ENCODE measurements at regions not wholly inside any gene's neighbourhood (a gene's known extent, or its start where the extent isn't known, plus 50 kb on each side); places are given as distances from the start of the nearest gene placed in this dataset.

DNA sequence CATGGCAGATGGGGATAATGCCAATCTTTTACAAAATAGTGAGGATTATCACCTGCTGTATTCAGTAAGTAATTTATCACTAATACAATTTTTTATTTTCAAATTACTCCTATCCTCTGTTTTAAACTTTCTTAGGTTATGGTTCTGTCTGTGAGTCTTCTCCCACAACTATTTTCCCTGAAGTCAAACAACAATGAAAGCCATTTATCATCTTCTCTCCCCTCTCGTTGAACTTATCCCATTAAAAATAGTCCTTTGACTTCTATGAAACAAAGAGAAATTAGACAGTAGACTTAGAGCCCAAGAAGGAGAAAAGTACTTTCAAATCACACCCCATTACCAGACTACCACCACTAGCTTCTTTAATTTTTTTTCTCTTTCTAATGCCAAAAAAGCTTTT, 147.7 kb downstream of the SIM1 start:
- H3K9me3 Mint-ChIP-seq (ENCODE audit: insufficient read depth) = peaks cover 5% of the 10 kb centered on the region
- Histone ChIP-seq H3K9me3 (ENCODE audit: control extremely low read depth in 1 of 3, control insufficient read depth in 2 of 3, insufficient read depth in 1 of 3, low read length in 2 of 3) (no peaks in the 10 kb centered on the region), H2AFZ (ENCODE audit: insufficient read depth, low read depth, low read length, poor library complexity, severe bottlenecking) (no peak overlapping the region), H3K4me2 (replicated peaks; ENCODE audit: low read depth, low read length, poor library complexity, severe bottlenecking) (no peak overlapping the region), H3K27ac (ENCODE audit: low read length in 2 of 2) (no peak overlapping the region), H3K79me2 (ENCODE audit: control insufficient read depth, insufficient read depth, low read length) (no peaks in the 10 kb centered on the region), H3K27me3 (replicated peaks in 1 of 4; ENCODE audit: control extremely low read depth in 1 of 4, control insufficient read depth in 3 of 4, insufficient read depth in 4 of 4, low read length in 3 of 4) (no peaks in the 10 kb centered on the region), H3K4me1 (ENCODE audit: control insufficient read depth in 2 of 2, insufficient read depth in 2 of 2, low read length in 2 of 2) (no peaks in the 10 kb centered on the region), H3K4me3 (ENCODE audit: control extremely low read depth in 1 of 5, extremely low read depth in 1 of 5, insufficient read depth in 1 of 5, low read depth in 2 of 5, low read length in 4 of 5) (no peak overlapping the region), H3K36me3 (replicated peaks in 1 of 2; ENCODE audit: control extremely low read depth in 1 of 2, control insufficient read depth in 1 of 2, extremely low read depth in 1 of 2, insufficient read depth in 2 of 2, low read length in 1 of 2) (no peaks in the 10 kb centered on the region), H4K20me1 (ENCODE audit: control insufficient read depth, insufficient read depth, low read length, poor library complexity, severe bottlenecking) (no peaks in the 10 kb centered on the region), H3K9ac (ENCODE audit: low read length) (no peak overlapping the region)
- intact Hi-C loops (cut with micrococcal nuclease) = no loop called here
- no peak overlapping the region for H3K4me3 Mint-ChIP-seq
- ATAC-seq (ENCODE audit: low read depth) (no peak), DNase-seq (no peak)
- peaks cover 9% of the 10 kb centered on the region for H3K27me3 Mint-ChIP-seq
- no peak for TF ChIP-seq EZH2 (IDR thresholded peaks at IDR 0.05; ENCODE audit: borderline replicate concordance, insufficient read depth, low read depth, low read length, poor library complexity, severe bottlenecking)
- TF ChIP-seq, protein P1, sequence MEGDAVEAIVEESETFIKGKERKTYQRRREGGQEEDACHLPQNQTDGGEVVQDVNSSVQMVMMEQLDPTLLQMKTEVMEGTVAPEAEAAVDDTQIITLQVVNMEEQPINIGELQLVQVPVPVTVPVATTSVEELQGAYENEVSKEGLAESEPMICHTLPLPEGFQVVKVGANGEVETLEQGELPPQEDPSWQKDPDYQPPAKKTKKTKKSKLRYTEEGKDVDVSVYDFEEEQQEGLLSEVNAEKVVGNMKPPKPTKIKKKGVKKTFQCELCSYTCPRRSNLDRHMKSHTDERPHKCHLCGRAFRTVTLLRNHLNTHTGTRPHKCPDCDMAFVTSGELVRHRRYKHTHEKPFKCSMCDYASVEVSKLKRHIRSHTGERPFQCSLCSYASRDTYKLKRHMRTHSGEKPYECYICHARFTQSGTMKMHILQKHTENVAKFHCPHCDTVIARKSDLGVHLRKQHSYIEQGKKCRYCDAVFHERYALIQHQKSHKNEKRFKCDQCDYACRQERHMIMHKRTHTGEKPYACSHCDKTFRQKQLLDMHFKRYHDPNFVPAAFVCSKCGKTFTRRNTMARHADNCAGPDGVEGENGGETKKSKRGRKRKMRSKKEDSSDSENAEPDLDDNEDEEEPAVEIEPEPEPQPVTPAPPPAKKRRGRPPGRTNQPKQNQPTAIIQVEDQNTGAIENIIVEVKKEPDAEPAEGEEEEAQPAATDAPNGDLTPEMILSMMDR (IDR thresholded peaks at IDR 0.05) = no peak
- no CpG with 5 or more reads among the region's 1 CpG for WGBS (ENCODE audit: insufficient coverage)
- POLR2A ChIA-PET = no interaction called here
- H3K4me1 Mint-ChIP-seq = no peaks in the 10 kb centered on the region
- no peak overlapping the region for H3K27ac Mint-ChIP-seq
- CTCF ChIA-PET = no interaction called here

DNA sequence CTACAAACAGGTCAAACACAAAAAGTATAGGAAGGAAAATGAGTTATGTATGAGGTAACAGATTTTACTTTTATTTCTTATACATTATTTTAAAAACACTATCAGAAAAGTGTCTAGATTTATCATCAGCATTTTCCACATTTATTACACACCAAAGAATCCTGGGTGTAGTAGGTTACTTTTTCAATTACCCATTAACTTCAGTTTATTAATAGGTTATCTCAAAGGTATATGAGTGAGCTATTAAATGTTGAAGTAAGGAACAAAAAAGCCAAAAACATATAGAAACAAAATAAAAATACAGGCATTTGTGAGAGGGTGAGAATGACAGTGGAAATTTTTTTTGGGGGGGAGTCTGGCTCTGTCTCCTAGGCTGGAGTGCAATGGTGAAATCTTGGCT, 150.5 kb downstream of the SIM1 start:
- peaks cover 9% of the 10 kb centered on the region for H3K27me3 Mint-ChIP-seq
- Histone ChIP-seq H3K27me3 (replicated peaks in 1 of 4; ENCODE audit: control extremely low read depth in 1 of 4, control insufficient read depth in 3 of 4, insufficient read depth in 4 of 4, low read length in 3 of 4) (no peaks in the 10 kb centered on the region), H3K27ac (ENCODE audit: low read length in 2 of 2) (no peak overlapping the region), H3K36me3 (replicated peaks in 1 of 2; ENCODE audit: control extremely low read depth in 1 of 2, control insufficient read depth in 1 of 2, extremely low read depth in 1 of 2, insufficient read depth in 2 of 2, low read length in 1 of 2) (no peaks in the 10 kb centered on the region), H2AFZ (ENCODE audit: insufficient read depth, low read depth, low read length, poor library complexity, severe bottlenecking) (no peak overlapping the region), H3K4me1 (ENCODE audit: control insufficient read depth in 2 of 2, insufficient read depth in 2 of 2, low read length in 2 of 2) (no peaks in the 10 kb centered on the region), H3K4me3 (ENCODE audit: control extremely low read depth in 1 of 5, extremely low read depth in 1 of 5, insufficient read depth in 1 of 5, low read depth in 2 of 5, low read length in 4 of 5) (no peak overlapping the region), H3K9me3 (ENCODE audit: control extremely low read depth in 1 of 3, control insufficient read depth in 2 of 3, insufficient read depth in 1 of 3, low read length in 2 of 3) (no peaks in the 10 kb centered on the region), H4K20me1 (ENCODE audit: control insufficient read depth, insufficient read depth, low read length, poor library complexity, severe bottlenecking) (no peaks in the 10 kb centered on the region), H3K79me2 (ENCODE audit: control insufficient read depth, insufficient read depth, low read length) (no peaks in the 10 kb centered on the region), H3K4me2 (replicated peaks; ENCODE audit: low read depth, low read length, poor library complexity, severe bottlenecking) (no peak overlapping the region), H3K9ac (ENCODE audit: low read length) (no peak overlapping the region)
- ChIA-PET CTCF (no interaction called here), POLR2A (no interaction called here)
- no peak for TF ChIP-seq EZH2 (IDR thresholded peaks at IDR 0.05; ENCODE audit: borderline replicate concordance, insufficient read depth, low read depth, low read length, poor library complexity, severe bottlenecking)
- TF ChIP-seq, protein P1 (IDR thresholded peaks at IDR 0.05) = no peak
- no peak overlapping the region for H3K27ac Mint-ChIP-seq
- DNase-seq (no peak), ATAC-seq (ENCODE audit: low read depth) (no peak)
- H3K9me3 Mint-ChIP-seq (ENCODE audit: insufficient read depth) = peaks cover 2% of the 10 kb centered on the region
- H3K4me3 Mint-ChIP-seq = no peak overlapping the region
- intact Hi-C loops (cut with micrococcal nuclease) = no loop called here
- no peaks in the 10 kb centered on the region for H3K4me1 Mint-ChIP-seq
